ENCODE measurements at regions not wholly inside any gene's neighbourhood (a gene's known extent, or its start where the extent isn't known, plus 50 kb on each side); places are given as distances from the start of the nearest gene placed in this dataset.

DNA sequence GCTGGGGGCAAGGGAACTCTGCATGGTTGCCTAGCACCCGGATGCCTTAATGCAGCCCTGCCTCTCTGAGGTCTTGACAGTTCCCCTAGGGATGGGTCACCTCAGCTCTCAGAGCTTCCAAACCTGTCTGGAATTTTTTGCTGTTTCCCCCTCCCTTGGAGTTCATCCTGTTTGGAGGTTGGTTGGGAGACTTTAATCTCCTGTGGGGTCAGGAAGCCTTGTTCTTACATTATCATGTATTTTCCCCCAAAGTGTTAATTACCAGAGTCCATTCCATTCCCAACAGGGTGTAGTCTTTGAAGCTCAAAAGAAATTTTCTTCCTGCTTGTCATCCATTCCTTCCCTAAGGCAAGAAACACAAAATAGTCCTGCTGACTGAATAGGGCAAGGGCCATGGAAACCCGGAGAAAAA, 150.3 kb upstream of the SPRY4 start:
- TF ChIP-seq, protein P1, sequence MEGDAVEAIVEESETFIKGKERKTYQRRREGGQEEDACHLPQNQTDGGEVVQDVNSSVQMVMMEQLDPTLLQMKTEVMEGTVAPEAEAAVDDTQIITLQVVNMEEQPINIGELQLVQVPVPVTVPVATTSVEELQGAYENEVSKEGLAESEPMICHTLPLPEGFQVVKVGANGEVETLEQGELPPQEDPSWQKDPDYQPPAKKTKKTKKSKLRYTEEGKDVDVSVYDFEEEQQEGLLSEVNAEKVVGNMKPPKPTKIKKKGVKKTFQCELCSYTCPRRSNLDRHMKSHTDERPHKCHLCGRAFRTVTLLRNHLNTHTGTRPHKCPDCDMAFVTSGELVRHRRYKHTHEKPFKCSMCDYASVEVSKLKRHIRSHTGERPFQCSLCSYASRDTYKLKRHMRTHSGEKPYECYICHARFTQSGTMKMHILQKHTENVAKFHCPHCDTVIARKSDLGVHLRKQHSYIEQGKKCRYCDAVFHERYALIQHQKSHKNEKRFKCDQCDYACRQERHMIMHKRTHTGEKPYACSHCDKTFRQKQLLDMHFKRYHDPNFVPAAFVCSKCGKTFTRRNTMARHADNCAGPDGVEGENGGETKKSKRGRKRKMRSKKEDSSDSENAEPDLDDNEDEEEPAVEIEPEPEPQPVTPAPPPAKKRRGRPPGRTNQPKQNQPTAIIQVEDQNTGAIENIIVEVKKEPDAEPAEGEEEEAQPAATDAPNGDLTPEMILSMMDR (IDR thresholded peaks at IDR 0.05; ENCODE audit: low read depth, low read length) = no peak
- TF ChIP-seq EZH2phosphoT487 (IDR thresholded peaks at IDR 0.05; ENCODE audit: low read depth) = no peak
